Uterus (tissue), 3 donors: ENCODE measurements at regions not wholly inside any gene's neighbourhood (a gene's known extent, or its start where the extent isn't known, plus 50 kb on each side); places are given as distances from the start of the nearest gene placed in this dataset.

Source experiments
- DNase-seq, 2 donors: peaks; one replicate each; pipeline ENCODE4 v3.0.0-alpha.2; 2019 to 2020
- H3K27ac ChIP-seq, 2 donors: fragments of 200-600 bp; sonication (generic); 1 replicate in 1 of 2; 2 replicates in 1 of 2; pipeline ENCODE4 v1.5.1; 2016 to 2018
- H3K27me3 ChIP-seq, 2 donors: fragments of 200-600 bp; sonication (generic); one replicate each; pipeline ENCODE4 v1.5.1; 2018 to 2019; ENCODE audit warnings: control low read depth in 1 of 2
- H3K36me3 ChIP-seq, 2 donors: fragments of 200-600 bp; sonication (generic); one replicate each; pipeline ENCODE4 v1.5.1; 2019; ENCODE audit warnings: control low read depth in 1 of 2
- H3K4me1 ChIP-seq, 2 donors: fragments of 200-600 bp; sonication (generic); one replicate each; pipeline ENCODE4 v1.5.1; 2018 to 2019; ENCODE audit warnings: control low read depth in 1 of 2
- H3K4me3 ChIP-seq, 2 donors: fragments of 200-600 bp; sonication (generic); 1 replicate in 1 of 2; 2 replicates in 1 of 2; pipeline ENCODE4 v1.5.1; 2018 to 2019; ENCODE audit warnings: mild to moderate bottlenecking in 1 of 2
- H3K9me3 ChIP-seq, 2 donors: fragments of 200-600 bp; sonication (generic); one replicate each; pipeline ENCODE4 v1.5.1; 2019; ENCODE audit warnings: control low read depth in 1 of 2
- POLR2A ChIP-seq, 2 donors: fragments of 450-650 bp; IDR thresholded peaks; one replicate each; pipeline ENCODE4 v1.6.1; 2016; ENCODE audit warnings: antibody characterized with exemption in 2 of 2, mild to moderate bottlenecking in 1 of 2, moderate library complexity in 1 of 2
- intact Hi-C: fragments of 100-400 bp; cut with DNase I; formaldehyde crosslinking; loops from one replicate; pipeline ENCODE4 v1.15.1; 2023; ENCODE audit warnings: low total_unique reads
- TF ChIP-seq, protein P1 (sequence below), 4 experiments: fragments of 200-600 bp in 2 of 4; fragments of 450-650 bp in 2 of 4; sonication (generic) in 2 of 4; IDR thresholded peaks; one replicate each; pipeline ENCODE4 v1.5.1; 2016 to 2019; ENCODE audit warnings: antibody characterized with exemption in 4 of 4, mild to moderate bottlenecking in 2 of 4, moderate library complexity in 1 of 4
- donor health status: DM: yes; HTN: yes; CAD: no.

DNA sequence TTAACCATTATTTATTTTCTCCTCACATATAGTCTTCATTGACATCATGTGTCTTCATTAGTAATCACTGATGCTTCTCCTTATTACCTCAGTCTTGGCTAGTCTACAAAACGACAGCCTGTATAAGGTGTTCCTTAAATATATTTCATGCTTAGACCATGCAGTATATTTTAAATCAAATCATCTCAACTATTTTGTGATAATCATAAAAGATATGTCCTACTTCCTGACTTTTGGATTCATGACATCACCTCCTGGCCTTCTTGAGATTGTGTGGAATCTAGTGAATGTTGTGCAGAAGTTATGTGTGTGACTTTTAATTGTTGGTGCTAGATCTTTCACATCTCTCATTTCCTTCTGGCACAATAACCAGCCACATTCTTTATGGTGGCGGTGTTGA is 1339.3 kb upstream of the C9orf72 start:
- no peak overlapping the region for H3K27ac ChIP-seq
- H3K4me3 ChIP-seq: no peak overlapping the region
- intact Hi-C loops: no loop called here

DNA sequence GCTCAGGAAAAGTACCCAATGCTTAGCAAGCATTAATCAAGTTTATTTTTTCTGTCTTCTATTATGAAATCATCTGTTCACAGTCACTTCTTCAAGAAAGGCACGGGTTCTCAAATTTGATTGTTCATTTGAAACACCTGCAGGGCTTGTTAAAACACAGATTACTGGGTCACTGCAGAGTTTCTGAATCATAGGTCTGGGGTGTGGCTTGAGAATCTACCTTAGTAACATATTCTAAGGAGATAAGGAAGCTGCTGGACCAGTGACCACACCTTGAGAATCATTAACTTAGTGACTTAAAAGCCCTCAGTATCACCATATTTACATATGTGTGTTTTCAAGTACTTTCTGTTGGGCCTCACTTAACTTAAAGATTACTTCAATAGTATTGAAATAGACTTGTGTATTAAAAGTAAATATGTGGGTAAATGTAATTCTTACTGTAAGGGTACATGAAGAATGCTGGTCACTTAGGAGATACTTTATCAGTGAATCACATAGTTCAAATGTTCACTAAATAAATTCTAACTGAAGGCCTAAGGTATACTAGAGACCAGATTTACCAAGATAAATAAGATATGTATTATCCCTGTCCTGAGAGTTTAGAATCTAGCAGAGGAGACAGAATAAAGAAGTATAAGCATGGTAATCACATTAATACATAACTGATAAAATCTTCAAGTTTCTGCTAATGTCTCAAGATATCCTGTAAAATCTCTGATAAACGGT is 1342.1 kb upstream of the C9orf72 start:
- H3K27me3 ChIP-seq: no peaks in the 10 kb centered on the region
- no peaks in the 10 kb centered on the region for H3K4me1 ChIP-seq
- no peak overlapping the region for H3K4me3 ChIP-seq
- H3K36me3 ChIP-seq: no peaks in the 10 kb centered on the region
- intact Hi-C loops: no loop called here
- no peaks in the 10 kb centered on the region for H3K9me3 ChIP-seq
- H3K27ac ChIP-seq: no peak overlapping the region
- TF ChIP-seq, protein P1, sequence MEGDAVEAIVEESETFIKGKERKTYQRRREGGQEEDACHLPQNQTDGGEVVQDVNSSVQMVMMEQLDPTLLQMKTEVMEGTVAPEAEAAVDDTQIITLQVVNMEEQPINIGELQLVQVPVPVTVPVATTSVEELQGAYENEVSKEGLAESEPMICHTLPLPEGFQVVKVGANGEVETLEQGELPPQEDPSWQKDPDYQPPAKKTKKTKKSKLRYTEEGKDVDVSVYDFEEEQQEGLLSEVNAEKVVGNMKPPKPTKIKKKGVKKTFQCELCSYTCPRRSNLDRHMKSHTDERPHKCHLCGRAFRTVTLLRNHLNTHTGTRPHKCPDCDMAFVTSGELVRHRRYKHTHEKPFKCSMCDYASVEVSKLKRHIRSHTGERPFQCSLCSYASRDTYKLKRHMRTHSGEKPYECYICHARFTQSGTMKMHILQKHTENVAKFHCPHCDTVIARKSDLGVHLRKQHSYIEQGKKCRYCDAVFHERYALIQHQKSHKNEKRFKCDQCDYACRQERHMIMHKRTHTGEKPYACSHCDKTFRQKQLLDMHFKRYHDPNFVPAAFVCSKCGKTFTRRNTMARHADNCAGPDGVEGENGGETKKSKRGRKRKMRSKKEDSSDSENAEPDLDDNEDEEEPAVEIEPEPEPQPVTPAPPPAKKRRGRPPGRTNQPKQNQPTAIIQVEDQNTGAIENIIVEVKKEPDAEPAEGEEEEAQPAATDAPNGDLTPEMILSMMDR (IDR thresholded peaks at IDR 0.05): no peak
- TF ChIP-seq POLR2A (IDR thresholded peaks at IDR 0.05): no peak
- DNase-seq: no peak

More for the DNA sequence above, 1339.3 kb upstream of the C9orf72 start:
- no peaks in the 10 kb centered on the region for H3K36me3 ChIP-seq
- H3K9me3 ChIP-seq: no peaks in the 10 kb centered on the region
- no peak for TF ChIP-seq POLR2A (IDR thresholded peaks at IDR 0.05)
- TF ChIP-seq, protein P1 (IDR thresholded peaks at IDR 0.05): no peak
- H3K27me3 ChIP-seq: no peaks in the 10 kb centered on the region
- H3K4me1 ChIP-seq: no peaks in the 10 kb centered on the region
- DNase-seq: no peak

DNA sequence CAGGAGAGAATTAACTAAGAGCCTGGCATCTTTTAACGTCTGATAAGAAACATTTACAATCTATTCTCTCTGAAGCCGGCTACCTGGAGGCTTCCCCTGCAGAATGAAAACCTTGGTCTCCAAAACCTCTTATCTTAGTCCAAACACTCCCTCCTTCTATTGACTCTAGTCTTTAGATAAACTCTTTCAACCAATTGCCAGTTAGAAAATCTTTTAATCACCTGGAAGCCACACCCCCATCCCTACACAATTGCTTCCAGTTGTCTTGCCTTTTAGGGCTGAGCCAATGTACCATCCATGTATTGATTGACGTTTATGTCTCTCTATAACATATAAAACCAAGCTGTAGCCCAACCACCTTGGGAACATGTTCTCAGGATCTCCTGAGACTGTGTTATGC is 1343.1 kb upstream of the C9orf72 start:
- no peak for DNase-seq
- H3K4me1 ChIP-seq: no peaks in the 10 kb centered on the region
- intact Hi-C loops: no loop called here
- no peaks in the 10 kb centered on the region for H3K9me3 ChIP-seq
- no peaks in the 10 kb centered on the region for H3K36me3 ChIP-seq
- no peak overlapping the region for H3K4me3 ChIP-seq
- H3K27ac ChIP-seq: no peak overlapping the region
- H3K27me3 ChIP-seq: no peaks in the 10 kb centered on the region
- no peak for TF ChIP-seq POLR2A (IDR thresholded peaks at IDR 0.05)
- TF ChIP-seq, protein P1 (IDR thresholded peaks at IDR 0.05): no peak

DNA sequence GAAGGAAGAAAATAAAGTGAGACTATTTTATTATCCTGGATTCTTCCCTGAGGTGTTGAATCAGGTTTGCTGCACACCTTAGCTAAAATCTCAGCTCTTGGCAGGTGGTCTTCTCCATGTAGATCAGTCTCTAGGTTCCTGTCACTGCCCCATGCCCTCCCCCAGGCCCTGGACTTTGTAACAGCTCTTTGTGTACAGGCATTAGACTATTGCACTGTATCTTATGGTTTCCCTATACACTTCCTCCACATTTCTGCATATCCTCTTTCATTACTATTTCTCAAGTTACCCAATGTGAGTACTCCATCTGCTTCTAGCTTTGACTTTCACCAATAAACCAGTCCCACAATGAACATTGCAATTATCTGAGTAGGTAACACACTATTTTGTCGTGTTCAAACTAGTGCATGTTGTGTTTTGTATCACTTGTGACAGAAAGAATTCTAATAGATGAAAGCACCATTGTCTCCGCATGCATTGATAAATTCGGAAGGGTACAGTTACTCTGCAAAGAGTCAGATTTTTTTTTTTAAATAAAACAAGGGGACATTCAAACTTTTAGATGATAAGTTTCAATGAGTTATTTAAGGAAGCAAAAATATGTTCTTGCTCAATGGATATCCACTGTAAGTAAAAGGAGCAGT is 1348.7 kb upstream of the C9orf72 start:
- Histone ChIP-seq H3K27ac (no peak overlapping the region), H3K4me1 (no peaks in the 10 kb centered on the region), H3K4me3 (no peak overlapping the region), H3K9me3 (no peaks in the 10 kb centered on the region), H3K36me3 (no peaks in the 10 kb centered on the region), H3K27me3 (no peaks in the 10 kb centered on the region)
- no peak for DNase-seq
- TF ChIP-seq, protein P1 (IDR thresholded peaks at IDR 0.05): no peak
- TF ChIP-seq POLR2A (IDR thresholded peaks at IDR 0.05): no peak
- intact Hi-C loops: no loop called here

DNA sequence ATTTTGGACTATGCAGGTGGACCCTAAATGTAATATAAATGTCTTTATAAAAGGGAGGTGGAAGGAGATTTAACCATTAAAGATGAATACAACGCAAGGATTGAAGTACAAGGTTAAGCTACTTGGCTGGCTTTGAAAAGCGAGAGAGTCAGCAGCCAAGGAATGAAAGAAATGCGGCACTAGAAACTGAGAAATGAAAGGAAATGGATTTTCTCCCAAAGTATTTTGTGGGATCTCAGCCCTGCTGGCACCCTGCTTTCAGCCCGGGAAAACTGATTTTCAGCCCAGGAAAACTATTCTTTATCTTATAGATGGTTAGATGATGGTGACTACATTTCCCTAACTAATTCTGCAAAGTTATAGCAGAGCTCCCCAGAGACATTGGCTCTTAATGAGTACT is 1349.6 kb upstream of the C9orf72 start:
- intact Hi-C loops: no loop called here
- TF ChIP-seq POLR2A (IDR thresholded peaks at IDR 0.05): no peak
- TF ChIP-seq, protein P1 (IDR thresholded peaks at IDR 0.05): no peak
- no peak for DNase-seq
- H3K9me3 ChIP-seq: no peaks in the 10 kb centered on the region
- H3K27me3 ChIP-seq: no peaks in the 10 kb centered on the region
- H3K36me3 ChIP-seq: no peaks in the 10 kb centered on the region
- no peaks in the 10 kb centered on the region for H3K4me1 ChIP-seq
- H3K4me3 ChIP-seq: no peak overlapping the region
- no peak overlapping the region for H3K27ac ChIP-seq
